ENCODE measurements at regions not wholly inside any gene's neighbourhood (a gene's known extent, or its start where the extent isn't known, plus 50 kb on each side); places are given as distances from the start of the nearest gene placed in this dataset.

- DNase-seq (ENCODE audit: low read depth): peak; percentile 95
Measured at GRCh38 chr13:105442949-105443699, 1092.3 kb downstream of the EFNB2 start.

GRCh38 chr13:105442040-105442439 lies 1093.4 kb downstream of the EFNB2 start:
- no peak for DNase-seq (ENCODE audit: low read depth)

- DNase-seq (ENCODE audit: low read depth): no peak
Measured at GRCh38 chr13:105441051-105441750, 1094.3 kb downstream of the EFNB2 start.

GRCh38 chr13:105436943-105437342 lies 1098.5 kb downstream of the EFNB2 start:
- no peak for DNase-seq (ENCODE audit: low read depth)

- DNase-seq (ENCODE audit: low read depth): no peak
Measured at GRCh38 chr13:105432438-105432837, 1103.0 kb downstream of the EFNB2 start.

- no peak for DNase-seq (ENCODE audit: low read depth)
Measured at GRCh38 chr13:105428811-105429210, 1106.7 kb downstream of the EFNB2 start.

- no peak for DNase-seq (ENCODE audit: low read depth)
Measured at GRCh38 chr13:105426441-105426840, 1109.0 kb downstream of the EFNB2 start.

- DNase-seq (ENCODE audit: low read depth): no peak
Measured at GRCh38 chr13:105414639-105415038, 1120.8 kb downstream of the EFNB2 start.

- DNase-seq (ENCODE audit: low read depth): no peak
Measured at GRCh38 chr13:105412171-105412570, 1123.3 kb downstream of the EFNB2 start.

GRCh38 chr13:105410602-105411001 lies 1124.9 kb downstream of the EFNB2 start:
- peak; percentile 40 for DNase-seq (ENCODE audit: low read depth)

GRCh38 chr13:105406551-105406950 lies 1128.9 kb downstream of the EFNB2 start:
- no peak for DNase-seq (ENCODE audit: low read depth)

- no peak for DNase-seq (ENCODE audit: low read depth)
Measured at GRCh38 chr13:105403086-105403485, 1132.4 kb downstream of the EFNB2 start.

- DNase-seq (ENCODE audit: low read depth): no peak
Measured at GRCh38 chr13:105395041-105395440, 1140.4 kb downstream of the EFNB2 start.

GRCh38 chr13:105389373-105389772 lies 1146.1 kb downstream of the EFNB2 start:
- DNase-seq (ENCODE audit: low read depth): no peak

- no peak for DNase-seq (ENCODE audit: low read depth)
Measured at GRCh38 chr13:105377452-105377851, 1158.0 kb downstream of the EFNB2 start.

- no peak for DNase-seq (ENCODE audit: low read depth)
Measured at GRCh38 chr13:105370011-105370650, 1165.3 kb downstream of the EFNB2 start.

- DNase-seq (ENCODE audit: low read depth): no peak
Measured at GRCh38 chr13:105368781-105369180, 1166.7 kb downstream of the EFNB2 start.

GRCh38 chr13:105365831-105366230 lies 1169.6 kb downstream of the EFNB2 start:
- DNase-seq (ENCODE audit: low read depth): no peak

- no peak for DNase-seq (ENCODE audit: low read depth)
Measured at GRCh38 chr13:105365021-105365550, 1170.4 kb downstream of the EFNB2 start.

GRCh38 chr13:105364191-105364590 lies 1171.3 kb downstream of the EFNB2 start:
- DNase-seq (ENCODE audit: low read depth): no peak

GRCh38 chr13:105363261-105364190 lies 1171.9 kb downstream of the EFNB2 start:
- no peak for DNase-seq (ENCODE audit: low read depth)

GRCh38 chr13:105353654-105354053 lies 1181.8 kb downstream of the EFNB2 start:
- no peak for DNase-seq (ENCODE audit: low read depth)
